ENCODE measurements at regions not wholly inside any gene's neighbourhood (a gene's known extent, or its start where the extent isn't known, plus 50 kb on each side); places are given as distances from the start of the nearest gene placed in this dataset.
"Not testable (repeated sequence)": the region's sequence is repeated elsewhere in the genome, so short reads cannot be mapped to it uniquely, and the experiment has no call there.

- DNase-seq: no peak
These were observed 50.8 kb upstream of the CPOX start for GRCh38 chr3:98644168-98644567.

- no peak for DNase-seq
These were observed 51.6 kb upstream of the CPOX start for GRCh38 chr3:98645039-98645438.

DNA sequence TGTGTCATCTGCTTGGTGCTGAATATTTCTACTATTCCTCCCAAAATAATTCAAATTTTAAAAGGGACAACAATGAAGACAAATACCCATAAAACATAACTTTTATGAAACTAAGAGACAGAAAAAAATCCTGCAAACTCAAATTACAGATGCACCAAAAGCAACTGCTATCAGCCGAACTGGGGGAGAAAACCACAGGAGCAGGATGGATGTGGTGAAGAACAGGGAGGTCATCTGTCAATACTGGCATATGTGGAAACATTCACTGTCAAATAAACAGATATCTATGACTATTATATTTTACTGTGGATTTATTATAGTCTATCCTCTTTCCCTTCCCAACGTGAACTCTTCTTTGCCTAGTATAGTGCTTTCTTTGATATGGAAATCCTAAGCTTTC lies 53.3 kb upstream of the CPOX start:
- no peak for DNase-seq

DNA sequence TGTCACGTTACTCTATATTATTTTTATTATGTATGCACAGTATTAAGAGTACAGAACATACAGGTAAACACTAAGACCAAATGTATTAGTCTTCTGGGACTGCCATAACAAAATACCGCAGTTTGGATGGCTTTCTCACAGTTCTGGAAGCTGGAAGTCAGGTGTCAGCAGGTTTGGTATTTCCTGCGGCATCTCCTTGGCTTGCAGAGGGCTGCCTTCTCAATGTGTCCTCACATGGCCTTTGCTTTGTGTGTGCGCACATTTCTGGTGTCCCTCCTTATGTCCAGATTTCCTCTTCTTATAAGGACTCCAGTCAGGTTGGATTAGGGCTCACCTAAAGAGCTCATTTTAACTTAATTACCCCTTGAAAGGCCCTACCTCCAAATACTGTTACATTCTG lies 53.8 kb upstream of the CPOX start:
- DNase-seq: no peak

DNA sequence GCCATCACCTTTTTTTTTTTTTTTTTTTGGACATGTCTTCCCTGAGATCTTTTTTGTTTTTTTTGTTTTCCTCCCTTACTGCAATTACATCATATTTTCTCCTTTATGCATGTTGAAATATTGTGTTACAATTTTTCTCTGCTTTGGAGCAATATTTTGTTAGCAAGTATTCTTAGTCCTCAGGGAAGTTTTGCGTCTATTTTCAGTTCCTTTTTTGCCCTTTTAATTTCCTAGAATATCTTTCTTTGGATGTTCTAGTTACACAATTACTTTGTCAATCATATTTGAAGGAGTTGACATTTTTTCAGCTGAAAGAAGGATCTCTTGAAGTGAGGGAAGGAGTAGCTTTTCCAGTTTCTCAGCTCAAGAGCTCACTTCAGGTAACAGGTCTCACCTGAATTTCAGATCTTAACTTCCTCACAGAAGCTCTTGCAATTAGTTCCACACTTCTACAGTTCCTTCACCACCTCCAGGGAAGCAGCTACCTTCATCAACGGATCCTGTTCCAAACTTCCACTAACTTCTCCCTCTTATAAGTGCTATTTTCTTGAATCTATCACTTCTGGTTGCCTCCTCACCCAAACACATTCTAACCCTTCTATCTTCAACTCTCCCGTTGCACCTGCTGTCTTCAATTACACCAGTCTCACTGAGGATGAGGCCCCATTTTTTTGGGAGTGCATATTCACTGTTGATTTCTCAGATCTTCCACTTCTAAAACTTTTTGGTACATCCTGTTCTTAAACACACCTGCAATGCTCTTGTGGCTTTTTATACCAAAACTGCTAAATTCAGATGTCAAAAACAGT lies 57.8 kb upstream of the CPOX start:
- DNase-seq: no peak

DNA sequence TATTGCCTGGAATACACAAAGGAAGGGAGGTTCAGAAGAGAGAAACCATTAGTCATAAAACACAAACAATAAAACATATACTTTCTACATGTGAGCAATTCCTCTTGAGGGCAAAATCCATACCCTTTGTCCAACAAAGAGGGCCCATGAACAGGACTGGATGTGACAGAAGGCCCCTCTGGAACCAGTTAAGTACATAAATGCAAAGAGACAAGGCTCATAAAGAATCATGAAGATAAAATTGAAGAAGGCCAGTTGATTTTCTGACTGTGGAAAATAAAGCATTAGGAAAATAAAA lies 58.3 kb upstream of the CPOX start:
- DNase-seq: no peak

- no peak for DNase-seq
These were observed 62.3 kb upstream of the CPOX start for GRCh38 chr3:98655666-98656065.

DNA sequence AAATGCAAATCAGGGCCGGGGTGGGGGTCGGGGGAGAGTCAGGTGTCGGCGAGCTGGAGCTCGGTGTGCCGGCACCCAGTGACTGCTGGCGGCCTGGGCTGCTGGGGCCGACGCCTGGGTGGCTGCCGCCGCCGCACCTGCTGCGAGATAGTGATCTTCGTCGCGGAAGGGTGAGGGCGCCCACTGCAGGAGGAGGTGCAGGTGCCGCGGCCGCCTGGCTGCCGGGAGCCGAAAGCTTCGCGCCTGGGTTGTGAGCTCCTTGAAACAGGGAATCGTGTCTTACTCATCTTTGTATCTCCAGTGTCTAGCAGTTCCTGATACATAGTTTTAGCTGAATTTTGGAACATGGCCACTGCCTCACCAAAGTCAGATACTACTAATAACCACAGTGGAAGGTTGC lies 64.0 kb upstream of the CPOX start:
- DNase-seq: peak; percentile 60

DNA sequence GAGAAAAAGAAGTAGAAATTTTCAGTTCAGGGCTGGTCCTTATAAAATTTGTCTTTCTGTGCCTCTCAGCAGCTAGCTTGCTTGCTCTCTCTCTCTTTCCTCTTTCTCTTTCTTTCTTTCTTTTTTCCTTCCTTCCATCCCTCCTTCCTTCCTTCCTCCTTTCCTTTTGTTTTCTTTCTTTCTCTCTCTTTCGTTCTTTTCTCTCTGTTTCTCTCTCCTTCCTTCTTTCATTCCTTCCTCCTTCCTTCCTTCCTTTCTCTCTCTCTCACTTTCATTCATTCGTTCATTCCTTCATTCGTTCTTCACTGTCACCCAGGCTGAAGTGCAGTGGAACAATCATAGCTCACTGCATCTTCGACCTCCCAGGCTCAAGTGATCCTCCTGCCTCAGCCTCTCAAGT lies 69.3 kb upstream of the CPOX start:
- DNase-seq: no peak

- no peak for DNase-seq
These were observed 76.6 kb upstream of the CPOX start for GRCh38 chr3:98670020-98670419.

- DNase-seq: no peak
These were observed 83.2 kb upstream of the ST3GAL6 start for GRCh38 chr3:98679986-98680385.

GRCh38 chr3:98680723-98681122 lies 82.4 kb upstream of the ST3GAL6 start:
- no peak for DNase-seq

GRCh38 chr3:98681486-98681885 lies 81.7 kb upstream of the ST3GAL6 start:
- no peak for DNase-seq

GRCh38 chr3:98682391-98682790 lies 80.7 kb upstream of the ST3GAL6 start:
- DNase-seq: not testable (repeated sequence)

- no peak for DNase-seq
These were observed 74.8 kb upstream of the ST3GAL6 start for GRCh38 chr3:98688363-98688762.

GRCh38 chr3:98690876-98691275 lies 72.3 kb upstream of the ST3GAL6 start:
- no peak for DNase-seq

- no peak for DNase-seq
These were observed 71.2 kb upstream of the ST3GAL6 start for GRCh38 chr3:98691897-98692296.

DNA sequence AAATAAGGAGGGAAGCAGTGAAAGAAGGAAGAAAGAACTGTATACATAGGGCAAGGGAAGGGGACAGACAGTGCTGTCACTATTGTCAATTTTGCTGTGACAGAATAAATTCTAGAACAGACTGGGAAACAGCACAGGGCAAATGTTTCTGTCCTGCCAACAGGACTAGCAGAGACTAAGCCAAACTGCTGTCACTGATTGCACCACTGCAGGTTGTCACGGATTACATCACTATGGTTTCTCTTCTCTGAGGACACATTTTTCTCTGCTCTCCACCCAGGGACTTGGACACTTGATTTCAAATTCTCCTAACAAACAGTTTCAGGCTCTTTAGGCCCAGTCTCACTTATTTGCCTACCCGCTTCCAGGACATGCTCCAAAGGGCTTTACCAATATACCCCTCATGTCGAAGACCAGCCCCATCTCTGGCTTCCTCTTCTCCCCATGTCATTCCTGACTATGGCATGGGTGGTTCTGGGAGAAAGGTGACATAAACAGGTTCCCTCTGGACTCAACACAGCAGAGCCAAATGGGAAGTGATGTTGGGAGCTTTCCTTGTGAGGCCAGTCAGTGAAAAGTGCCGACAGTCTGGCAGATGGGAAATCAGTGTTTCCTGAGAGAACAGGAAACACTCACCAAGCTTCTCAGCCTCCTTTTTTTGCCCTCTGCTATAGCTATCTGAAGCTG lies 70.2 kb upstream of the ST3GAL6 start:
- no peak for DNase-seq

GRCh38 chr3:98695796-98696195 lies 67.3 kb upstream of the ST3GAL6 start:
- DNase-seq: no peak

GRCh38 chr3:98696296-98696695 lies 66.8 kb upstream of the ST3GAL6 start:
- not testable (repeated sequence) for DNase-seq

GRCh38 chr3:98697225-98697624 lies 65.9 kb upstream of the ST3GAL6 start:
- DNase-seq: no peak

GRCh38 chr3:98699132-98699531 lies 64.0 kb upstream of the ST3GAL6 start:
- no peak for DNase-seq

DNA sequence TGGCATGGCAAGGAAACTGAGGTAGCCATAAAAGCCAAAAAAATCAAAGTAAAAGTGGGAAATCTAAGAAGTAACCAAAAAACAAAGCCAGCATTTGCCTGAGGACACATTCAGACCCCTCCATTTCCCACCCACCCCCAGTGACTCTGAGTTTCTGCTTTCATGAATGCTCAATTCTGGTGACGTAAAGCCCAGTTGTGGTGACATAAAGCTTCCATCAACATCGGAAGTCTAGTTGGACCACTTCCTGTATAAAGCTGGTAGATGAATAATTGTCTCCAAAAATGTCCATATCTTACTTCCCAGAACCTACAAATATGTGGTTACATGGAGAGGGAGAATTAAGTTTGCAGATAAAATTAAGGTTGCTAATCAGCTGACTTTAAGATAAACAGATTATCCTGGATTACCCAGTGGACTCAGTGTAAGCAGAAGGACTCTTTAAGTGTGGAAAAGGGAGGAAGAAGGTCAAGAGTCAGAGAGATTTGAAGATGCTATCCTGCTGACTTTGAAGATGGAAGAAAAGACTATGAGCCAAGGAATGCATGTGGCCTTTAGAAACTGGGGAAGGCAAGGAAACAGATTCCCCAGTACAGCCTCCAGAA lies 62.0 kb upstream of the ST3GAL6 start:
- DNase-seq: no peak

DNA sequence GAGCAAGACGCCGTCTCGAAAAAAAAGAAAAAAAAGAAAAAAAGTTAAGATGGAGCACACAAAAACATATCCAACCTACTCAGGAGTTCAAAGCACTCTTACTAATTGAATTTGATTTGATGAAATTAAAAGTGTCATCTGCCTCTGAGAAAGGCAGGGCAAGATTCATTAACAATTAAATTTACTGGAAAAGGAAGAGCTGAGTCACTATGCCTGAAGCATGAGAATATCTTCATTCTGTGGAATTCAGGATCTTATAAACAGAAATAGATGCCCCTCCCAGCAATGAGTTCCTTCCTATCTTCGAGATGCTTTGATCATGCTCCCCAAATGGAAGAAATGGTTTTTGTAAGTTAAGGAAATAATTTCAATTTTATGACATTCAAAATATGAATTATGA lies 61.0 kb upstream of the ST3GAL6 start:
- DNase-seq: no peak

Measured in stimulated activated CD4-positive, alpha-beta T cell treated with anti-CD3 and anti-CD28 coated beads, Interleukin-15, amount 100 ng/mL, for 24 hours (primary cell).